ENCODE measurements at regions not wholly inside any gene's neighbourhood (a gene's known extent, or its start where the extent isn't known, plus 50 kb on each side); places are given as distances from the start of the nearest gene placed in this dataset.

DNA sequence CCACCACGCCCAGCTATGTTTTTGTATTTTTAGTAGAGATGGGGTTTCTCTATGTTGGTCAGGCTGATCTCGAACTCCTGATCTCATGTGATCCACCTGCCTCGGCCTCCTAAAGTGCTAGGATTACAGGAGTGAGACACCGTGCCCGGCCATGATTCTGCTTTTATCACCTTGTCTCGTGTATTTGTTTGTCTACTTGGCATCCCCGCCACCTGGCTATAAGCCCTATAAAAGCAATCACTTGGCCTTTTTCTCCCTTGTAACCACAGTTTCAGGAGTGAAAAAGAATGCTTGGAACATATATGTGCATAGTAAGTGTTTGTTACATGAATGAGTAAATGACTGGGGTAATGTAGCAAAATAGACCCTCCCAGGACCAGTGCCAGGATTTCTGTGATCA is 77.5 kb upstream of the PAPOLG start:
- in situ Hi-C loops (cut with MboI): no loop called here
- ChIA-PET POLR2A (interaction anchor here (0.5 kb wide), 1 partner anchor 56 kb away, joined by 3 read pairs; no protein-coding TSS in a partner anchor), CTCF (ENCODE audit: low intra/inter-chr PET ratio) (no interaction called here)
- H4K20me1 ChIP-seq (replicated peaks; ENCODE audit: control insufficient read depth, insufficient read depth, low read length): no peaks in the 10 kb centered on the region
- H3K4me3 ChIP-seq: no peak overlapping the region
- intact Hi-C loops (cut with micrococcal nuclease): no loop called here
- H3K4me2 ChIP-seq (ENCODE audit: insufficient read depth, low read length): no peak overlapping the region
- H3K79me2 ChIP-seq (ENCODE audit: control insufficient read depth, insufficient read depth, low read length): no peaks in the 10 kb centered on the region
- ATAC-seq (no peak), DNase-seq (ENCODE audit: extremely low read depth in 1 of 4, low spot score in 3 of 4) (no peak), FAIRE-seq (no peak)
- no peak overlapping the region for H2AFZ ChIP-seq (ENCODE audit: low read depth, low read length)
- H3K9ac ChIP-seq (ENCODE audit: insufficient read depth in 1 of 2, low read depth in 2 of 2, low read length in 2 of 2): no peak overlapping the region
- H3K9me3 ChIP-seq (replicated peaks; ENCODE audit: control insufficient read depth, insufficient read depth, low read depth, low read length): no peaks in the 10 kb centered on the region
- H3K4me1 ChIP-seq (replicated peaks in 1 of 2; ENCODE audit: control insufficient read depth in 2 of 2, insufficient read depth in 2 of 2, low read length in 2 of 2): no peaks in the 10 kb centered on the region; a peak in 2 of 5 replicates
- H3K36me3 ChIP-seq (ENCODE audit: control insufficient read depth, insufficient read depth, low read length): no peaks in the 10 kb centered on the region
- H3K9me1 ChIP-seq (ENCODE audit: control insufficient read depth, insufficient read depth, low read length): peaks cover 3% of the 10 kb centered on the region
- BruUV-seq (replicated peaks): no TSS peak
- H3K27me3 ChIP-seq (ENCODE audit: control insufficient read depth in 2 of 2, insufficient read depth in 2 of 2, low read length in 2 of 2): peaks cover 24 to 49% of the 10 kb centered on the region in 2 experiments
- 0% methylated on average over 7 of the region's 7 CpGs for WGBS (ENCODE audit: insufficient coverage, low coverage, missing lambda C conversion rate)
- no peak overlapping the region for H3K27ac ChIP-seq (ENCODE audit: extremely low read depth, low read depth, low read length)
- no peak for TF ChIP-seq ZKSCAN3 (CRISPR knock-in tag; IDR thresholded peaks at IDR 0.05)
- TF ChIP-seq, protein P1, sequence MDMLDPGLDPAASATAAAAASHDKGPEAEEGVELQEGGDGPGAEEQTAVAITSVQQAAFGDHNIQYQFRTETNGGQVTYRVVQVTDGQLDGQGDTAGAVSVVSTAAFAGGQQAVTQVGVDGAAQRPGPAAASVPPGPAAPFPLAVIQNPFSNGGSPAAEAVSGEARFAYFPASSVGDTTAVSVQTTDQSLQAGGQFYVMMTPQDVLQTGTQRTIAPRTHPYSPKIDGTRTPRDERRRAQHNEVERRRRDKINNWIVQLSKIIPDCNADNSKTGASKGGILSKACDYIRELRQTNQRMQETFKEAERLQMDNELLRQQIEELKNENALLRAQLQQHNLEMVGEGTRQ (CRISPR knock-in tag; IDR thresholded peaks at IDR 0.05): no peak
- no peak for TF ChIP-seq BRCA1 (IDR thresholded peaks at IDR 0.05)
- no peak for TF ChIP-seq BRCA1 (CRISPR knock-in tag; IDR thresholded peaks at IDR 0.05)
- no peak for TF ChIP-seq MYNN (IDR thresholded peaks at IDR 0.05)
- TF ChIP-seq MYNN (CRISPR knock-in tag; IDR thresholded peaks at IDR 0.05): no peak
- no peak for TF ChIP-seq SP2 (IDR thresholded peaks at IDR 0.05; ENCODE audit: extremely low read depth, low read depth, low read length, poor library complexity, severe bottlenecking)
- TF ChIP-seq, protein P2, sequence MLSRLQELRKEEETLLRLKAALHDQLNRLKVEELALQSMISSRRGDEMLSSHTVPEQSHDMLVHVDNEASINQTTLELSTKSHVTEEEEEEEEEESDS (CRISPR knock-in tag; IDR thresholded peaks at IDR 0.05): no peak
- TF ChIP-seq, protein P3, sequence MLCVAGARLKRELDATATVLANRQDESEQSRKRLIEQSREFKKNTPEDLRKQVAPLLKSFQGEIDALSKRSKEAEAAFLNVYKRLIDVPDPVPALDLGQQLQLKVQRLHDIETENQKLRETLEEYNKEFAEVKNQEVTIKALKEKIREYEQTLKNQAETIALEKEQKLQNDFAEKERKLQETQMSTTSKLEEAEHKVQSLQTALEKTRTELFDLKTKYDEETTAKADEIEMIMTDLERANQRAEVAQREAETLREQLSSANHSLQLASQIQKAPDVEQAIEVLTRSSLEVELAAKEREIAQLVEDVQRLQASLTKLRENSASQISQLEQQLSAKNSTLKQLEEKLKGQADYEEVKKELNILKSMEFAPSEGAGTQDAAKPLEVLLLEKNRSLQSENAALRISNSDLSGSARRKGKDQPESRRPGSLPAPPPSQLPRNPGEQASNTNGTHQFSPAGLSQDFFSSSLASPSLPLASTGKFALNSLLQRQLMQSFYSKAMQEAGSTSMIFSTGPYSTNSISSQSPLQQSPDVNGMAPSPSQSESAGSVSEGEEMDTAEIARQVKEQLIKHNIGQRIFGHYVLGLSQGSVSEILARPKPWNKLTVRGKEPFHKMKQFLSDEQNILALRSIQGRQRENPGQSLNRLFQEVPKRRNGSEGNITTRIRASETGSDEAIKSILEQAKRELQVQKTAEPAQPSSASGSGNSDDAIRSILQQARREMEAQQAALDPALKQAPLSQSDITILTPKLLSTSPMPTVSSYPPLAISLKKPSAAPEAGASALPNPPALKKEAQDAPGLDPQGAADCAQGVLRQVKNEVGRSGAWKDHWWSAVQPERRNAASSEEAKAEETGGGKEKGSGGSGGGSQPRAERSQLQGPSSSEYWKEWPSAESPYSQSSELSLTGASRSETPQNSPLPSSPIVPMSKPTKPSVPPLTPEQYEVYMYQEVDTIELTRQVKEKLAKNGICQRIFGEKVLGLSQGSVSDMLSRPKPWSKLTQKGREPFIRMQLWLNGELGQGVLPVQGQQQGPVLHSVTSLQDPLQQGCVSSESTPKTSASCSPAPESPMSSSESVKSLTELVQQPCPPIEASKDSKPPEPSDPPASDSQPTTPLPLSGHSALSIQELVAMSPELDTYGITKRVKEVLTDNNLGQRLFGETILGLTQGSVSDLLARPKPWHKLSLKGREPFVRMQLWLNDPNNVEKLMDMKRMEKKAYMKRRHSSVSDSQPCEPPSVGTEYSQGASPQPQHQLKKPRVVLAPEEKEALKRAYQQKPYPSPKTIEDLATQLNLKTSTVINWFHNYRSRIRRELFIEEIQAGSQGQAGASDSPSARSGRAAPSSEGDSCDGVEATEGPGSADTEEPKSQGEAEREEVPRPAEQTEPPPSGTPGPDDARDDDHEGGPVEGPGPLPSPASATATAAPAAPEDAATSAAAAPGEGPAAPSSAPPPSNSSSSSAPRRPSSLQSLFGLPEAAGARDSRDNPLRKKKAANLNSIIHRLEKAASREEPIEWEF (CRISPR knock-in tag; IDR thresholded peaks at IDR 0.05): no peak
- TF ChIP-seq, protein P4, sequence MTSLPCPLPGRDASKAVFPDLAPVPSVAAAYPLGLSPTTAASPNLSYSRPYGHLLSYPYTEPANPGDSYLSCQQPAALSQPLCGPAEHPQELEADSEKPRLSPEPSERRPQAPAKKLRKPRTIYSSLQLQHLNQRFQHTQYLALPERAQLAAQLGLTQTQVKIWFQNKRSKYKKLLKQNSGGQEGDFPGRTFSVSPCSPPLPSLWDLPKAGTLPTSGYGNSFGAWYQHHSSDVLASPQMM (CRISPR knock-in tag; IDR thresholded peaks at IDR 0.05): no peak
- TF ChIP-seq RB1 (IDR thresholded peaks at IDR 0.05; ENCODE audit: low read depth): no peak
- TF ChIP-seq, protein P5, sequence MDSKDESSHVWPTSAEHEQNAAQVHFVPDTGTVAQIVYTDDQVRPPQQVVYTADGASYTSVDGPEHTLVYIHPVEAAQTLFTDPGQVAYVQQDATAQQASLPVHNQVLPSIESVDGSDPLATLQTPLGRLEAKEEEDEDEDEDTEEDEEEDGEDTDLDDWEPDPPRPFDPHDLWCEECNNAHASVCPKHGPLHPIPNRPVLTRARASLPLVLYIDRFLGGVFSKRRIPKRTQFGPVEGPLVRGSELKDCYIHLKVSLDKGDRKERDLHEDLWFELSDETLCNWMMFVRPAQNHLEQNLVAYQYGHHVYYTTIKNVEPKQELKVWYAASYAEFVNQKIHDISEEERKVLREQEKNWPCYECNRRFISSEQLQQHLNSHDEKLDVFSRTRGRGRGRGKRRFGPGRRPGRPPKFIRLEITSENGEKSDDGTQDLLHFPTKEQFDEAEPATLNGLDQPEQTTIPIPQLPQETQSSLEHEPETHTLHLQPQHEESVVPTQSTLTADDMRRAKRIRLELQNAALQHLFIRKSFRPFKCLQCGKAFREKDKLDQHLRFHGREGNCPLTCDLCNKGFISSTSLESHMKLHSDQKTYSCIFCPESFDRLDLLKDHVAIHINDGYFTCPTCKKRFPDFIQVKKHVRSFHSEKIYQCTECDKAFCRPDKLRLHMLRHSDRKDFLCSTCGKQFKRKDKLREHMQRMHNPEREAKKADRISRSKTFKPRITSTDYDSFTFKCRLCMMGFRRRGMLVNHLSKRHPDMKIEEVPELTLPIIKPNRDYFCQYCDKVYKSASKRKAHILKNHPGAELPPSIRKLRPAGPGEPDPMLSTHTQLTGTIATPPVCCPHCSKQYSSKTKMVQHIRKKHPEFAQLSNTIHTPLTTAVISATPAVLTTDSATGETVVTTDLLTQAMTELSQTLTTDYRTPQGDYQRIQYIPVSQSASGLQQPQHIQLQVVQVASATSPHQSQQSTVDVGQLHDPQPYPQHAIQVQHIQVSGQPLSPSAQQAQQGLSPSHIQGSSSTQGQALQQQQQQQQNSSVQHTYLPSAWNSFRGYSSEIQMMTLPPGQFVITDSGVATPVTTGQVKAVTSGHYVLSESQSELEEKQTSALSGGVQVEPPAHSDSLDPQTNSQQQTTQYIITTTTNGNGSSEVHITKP (IDR thresholded peaks at IDR 0.05; ENCODE audit: partially characterized antibody): no peak

All from K562 (cell line).